IMR-90 (cell line): ENCODE measurements at regions not wholly inside any gene's neighbourhood (a gene's known extent, or its start where the extent isn't known, plus 50 kb on each side); places are given as distances from the start of the nearest gene placed in this dataset.

Experiments used
- BHLHE40 ChIP-seq: fragments of 150-350 bp; IDR thresholded peaks from 2 replicates; pipeline ENCODE4 v1.6.1; 2016; ENCODE audit warnings: mild to moderate bottlenecking, low read depth, low read length
- CEBPB ChIP-seq: IDR thresholded peaks from 2 replicates; pipeline ENCODE4 v1.6.1; 2012; ENCODE audit warnings: low read depth, low read length, improper control_type of control experiment
- CTCF ChIP-seq: conservative IDR thresholded peaks from 2 replicates; pipeline ENCODE4 v1.5.1; 2012; ENCODE audit warnings: mild to moderate bottlenecking, low read depth, low read length, improper control_type of control experiment
- FOS ChIP-seq: fragments of 150-350 bp; IDR thresholded peaks from 2 replicates; pipeline ENCODE4 v1.6.1; 2016; ENCODE audit warnings: low read depth, low read length
- MAZ ChIP-seq: IDR thresholded peaks from 2 replicates; pipeline ENCODE4 v1.6.1; 2012; ENCODE audit warnings: low read depth, mild to moderate bottlenecking, low read length, improper control_type of control experiment, moderate library complexity, borderline replicate concordance
- POLR2A ChIP-seq: IDR thresholded peaks from 2 replicates; pipeline ENCODE4 v1.6.1; 2012; ENCODE audit warnings: mild to moderate bottlenecking, low read depth, low read length
- RCOR1 ChIP-seq: IDR thresholded peaks from 2 replicates; pipeline ENCODE4 v1.6.1; 2012; ENCODE audit warnings: mild to moderate bottlenecking, low read length, improper control_type of control experiment; ENCODE audit not compliant: insufficient replicate concordance

- TF ChIP-seq POLR2A (no peak), CTCF (no peak), BHLHE40 (no peak), CEBPB (no peak), MAZ (no peak), FOS (no peak), RCOR1 (no peak)
Observed at GRCh38 chr5:3996707-3997336, 401.2 kb downstream of the IRX1 start.
